LNCAP (cell line): ENCODE measurements at regions not wholly inside any gene's neighbourhood (a gene's known extent, or its start where the extent isn't known, plus 50 kb on each side); places are given as distances from the start of the nearest gene placed in this dataset.
A peak's percentile ranks its signal among the peaks of the same experiment; 100 is the strongest.

ENCODE experiments used
- CTCF ChIP-seq: fragments of 450-650 bp; IDR thresholded peaks from 2 replicates; pipeline ENCODE4 v1.5.1; 2017; ENCODE audit warnings: mild to moderate bottlenecking

- no peak for TF ChIP-seq CTCF
These were observed 684.3 kb downstream of the NR2F1-AS1 start for GRCh38 chr5:92896722-92897121.

- TF ChIP-seq CTCF: no peak
These were observed 690.2 kb downstream of the NR2F1-AS1 start for GRCh38 chr5:92890841-92891244.

GRCh38 chr5:92889140-92889539 is 691.9 kb downstream of the NR2F1-AS1 start:
- no peak for TF ChIP-seq CTCF

GRCh38 chr5:92887254-92887653 is 693.8 kb downstream of the NR2F1-AS1 start:
- TF ChIP-seq CTCF: no peak

GRCh38 chr5:92886751-92887150 is 694.3 kb downstream of the NR2F1-AS1 start:
- TF ChIP-seq CTCF: no peak

GRCh38 chr5:92885950-92886349 is 695.1 kb downstream of the NR2F1-AS1 start:
- peak; percentile 61 for TF ChIP-seq CTCF

GRCh38 chr5:92884469-92884868 is 696.5 kb downstream of the NR2F1-AS1 start:
- no peak for TF ChIP-seq CTCF

GRCh38 chr5:92879806-92880543 is 701.0 kb downstream of the NR2F1-AS1 start:
- TF ChIP-seq CTCF: no peak
